OCI-LY1 (cell line): ENCODE measurements at regions not wholly inside any gene's neighbourhood (a gene's known extent, or its start where the extent isn't known, plus 50 kb on each side); places are given as distances from the start of the nearest gene placed in this dataset.

Source experiments
- EZH2 ChIP-seq: fragments of 200-600 bp; sonication (generic), shearing (Covaris generic); IDR thresholded peaks from 2 replicates; pipeline ENCODE4 v1.8.0; 2017; ENCODE audit warnings: borderline replicate concordance, mixed run types, mild to moderate bottlenecking, antibody characterized with exemption, low read length, moderate library complexity, mixed read lengths
- TF ChIP-seq, protein P1 (sequence below): fragments of 200-600 bp; sonication (generic), shearing (Covaris generic); IDR thresholded peaks from 2 replicates; pipeline ENCODE4 v1.5.1; 2017; ENCODE audit warnings: mild to moderate bottlenecking, antibody characterized with exemption, low read length, moderate library complexity, mixed read lengths

DNA sequence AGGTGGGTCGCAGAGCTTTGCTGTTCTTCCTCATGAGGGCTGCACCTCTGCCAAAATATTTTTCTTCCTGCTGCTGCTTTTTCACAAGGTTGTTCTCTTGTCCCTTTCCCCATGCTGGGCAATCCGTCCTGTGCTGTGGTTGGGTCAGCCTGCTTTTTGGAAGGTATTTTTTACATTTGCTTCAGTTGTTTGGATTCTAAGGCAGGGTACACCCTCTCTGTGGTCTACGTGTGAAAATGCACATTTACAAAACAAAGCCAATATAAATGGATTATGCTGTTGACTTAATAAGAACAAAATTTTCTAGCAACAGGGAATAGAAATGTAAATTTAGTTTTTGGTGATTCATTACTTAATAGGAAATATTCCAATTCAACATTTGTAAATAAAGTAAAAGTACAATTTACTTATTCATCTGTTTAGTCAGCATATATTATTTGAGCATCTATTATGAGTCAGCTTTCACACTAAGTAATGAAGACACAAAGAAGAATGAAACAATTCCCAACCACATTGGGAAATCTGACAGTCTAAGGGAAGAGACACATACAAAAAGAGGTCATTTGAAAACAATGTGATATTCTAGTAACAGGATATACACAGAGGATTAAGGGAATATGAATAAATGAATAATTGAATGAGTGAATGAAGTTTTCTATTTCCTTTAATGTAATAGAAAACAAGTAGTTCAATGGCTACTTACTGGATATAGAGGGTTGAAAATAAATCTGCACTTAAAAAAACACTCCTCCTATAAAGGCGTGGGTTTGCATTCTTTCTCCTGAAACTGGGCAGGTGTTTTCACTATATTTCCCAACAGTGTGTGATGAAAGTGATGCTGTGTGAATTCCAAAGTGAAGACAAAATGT lies 94.6 kb upstream of the PRICKLE1 start:
- TF ChIP-seq, protein P1, sequence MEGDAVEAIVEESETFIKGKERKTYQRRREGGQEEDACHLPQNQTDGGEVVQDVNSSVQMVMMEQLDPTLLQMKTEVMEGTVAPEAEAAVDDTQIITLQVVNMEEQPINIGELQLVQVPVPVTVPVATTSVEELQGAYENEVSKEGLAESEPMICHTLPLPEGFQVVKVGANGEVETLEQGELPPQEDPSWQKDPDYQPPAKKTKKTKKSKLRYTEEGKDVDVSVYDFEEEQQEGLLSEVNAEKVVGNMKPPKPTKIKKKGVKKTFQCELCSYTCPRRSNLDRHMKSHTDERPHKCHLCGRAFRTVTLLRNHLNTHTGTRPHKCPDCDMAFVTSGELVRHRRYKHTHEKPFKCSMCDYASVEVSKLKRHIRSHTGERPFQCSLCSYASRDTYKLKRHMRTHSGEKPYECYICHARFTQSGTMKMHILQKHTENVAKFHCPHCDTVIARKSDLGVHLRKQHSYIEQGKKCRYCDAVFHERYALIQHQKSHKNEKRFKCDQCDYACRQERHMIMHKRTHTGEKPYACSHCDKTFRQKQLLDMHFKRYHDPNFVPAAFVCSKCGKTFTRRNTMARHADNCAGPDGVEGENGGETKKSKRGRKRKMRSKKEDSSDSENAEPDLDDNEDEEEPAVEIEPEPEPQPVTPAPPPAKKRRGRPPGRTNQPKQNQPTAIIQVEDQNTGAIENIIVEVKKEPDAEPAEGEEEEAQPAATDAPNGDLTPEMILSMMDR, result no peak
- no peak for TF ChIP-seq EZH2
